Activated naive CD4-positive, alpha-beta T cell treated with anti-CD3 and anti-CD28 coated beads, Interleukin-2, amount 50 U/mL, for 16 hours (primary cell): ENCODE measurements at regions not wholly inside any gene's neighbourhood (a gene's known extent, or its start where the extent isn't known, plus 50 kb on each side); places are given as distances from the start of the nearest gene placed in this dataset.
"Not testable (repeated sequence)": the region's sequence is repeated elsewhere in the genome, so short reads cannot be mapped to it uniquely, and the experiment has no call there.

Experiments
- DNase-seq: peaks from one replicate; pipeline ENCODE4 v3.0.0-alpha.2; 2020

DNA sequence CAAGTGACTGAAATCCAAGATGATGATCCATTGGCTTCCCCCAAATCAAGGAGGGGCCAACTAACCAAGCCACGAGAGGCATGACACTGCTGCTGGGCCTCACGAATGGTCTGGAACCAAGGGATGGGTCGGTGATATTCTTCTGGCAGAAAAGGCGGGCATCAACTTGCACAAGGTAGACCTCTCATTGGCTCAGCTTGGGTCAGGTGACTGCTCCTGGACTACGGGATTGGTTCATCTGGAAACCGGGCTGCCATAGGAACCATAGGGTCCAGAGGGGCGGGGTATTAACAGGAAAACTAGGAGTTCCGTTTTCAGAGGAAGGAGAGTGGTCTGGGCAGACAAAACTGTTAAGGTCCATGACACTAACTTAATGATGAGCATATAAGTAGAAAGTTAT, 100.9 kb downstream of the TFAP2C start:
- no peak for DNase-seq

DNA sequence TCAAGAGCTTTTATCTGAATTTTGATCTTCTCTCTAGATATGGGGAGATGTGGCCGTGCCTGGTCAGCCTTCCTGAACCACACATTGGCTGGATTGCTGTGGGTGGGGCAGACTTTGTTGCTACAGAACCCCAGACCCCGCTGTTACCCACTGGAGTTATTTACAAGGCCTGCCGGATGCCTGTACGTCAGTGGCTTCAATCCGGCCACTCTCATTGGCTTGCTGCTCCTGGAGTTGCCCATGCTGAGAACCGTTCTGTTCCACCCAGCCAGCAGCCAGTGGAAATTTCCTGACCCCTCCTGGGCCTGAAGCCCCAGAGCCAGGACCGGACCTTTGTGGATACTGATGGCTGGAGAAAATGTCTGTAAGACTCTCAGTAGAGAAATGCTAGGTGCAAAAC, 101.9 kb downstream of the TFAP2C start:
- DNase-seq = no peak

DNA sequence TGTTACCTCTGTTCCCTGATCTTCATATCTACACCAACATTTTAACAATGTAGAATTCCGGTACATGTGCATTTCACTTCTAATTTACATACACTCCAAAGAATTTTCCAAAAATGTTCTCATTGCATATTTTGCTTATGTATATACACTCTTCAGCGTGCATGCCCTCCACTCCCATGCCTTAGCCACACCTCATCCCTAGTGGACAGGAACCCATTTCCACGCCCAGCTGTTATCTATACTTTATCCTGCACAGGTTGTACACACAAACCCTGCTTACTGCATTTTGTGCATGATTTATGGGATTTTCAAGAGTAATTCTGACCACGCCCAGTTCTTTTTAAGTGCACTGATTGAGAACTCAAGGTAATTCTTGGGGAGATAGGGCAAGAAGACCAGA, 102.4 kb downstream of the TFAP2C start:
- no peak for DNase-seq

DNA sequence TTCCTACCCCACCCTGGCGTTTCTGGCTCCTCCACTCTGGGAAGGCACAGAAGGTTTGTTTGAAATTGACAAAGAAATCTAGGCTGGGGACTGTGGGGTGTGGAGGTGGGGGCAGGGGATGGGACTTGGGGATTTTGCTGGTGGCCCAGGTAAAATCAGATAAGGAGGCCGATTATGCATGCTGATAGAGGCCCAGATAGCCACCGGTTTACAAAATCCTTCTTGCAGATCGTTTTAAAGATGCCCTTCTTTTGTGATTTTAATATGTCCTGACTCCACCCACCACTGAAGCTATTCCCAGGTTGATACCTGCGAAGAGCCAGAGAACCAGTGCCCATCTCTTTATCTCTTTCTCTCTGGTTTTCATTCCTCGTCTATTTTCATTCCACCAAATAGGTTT, 104.9 kb downstream of the TFAP2C start:
- no peak for DNase-seq

DNA sequence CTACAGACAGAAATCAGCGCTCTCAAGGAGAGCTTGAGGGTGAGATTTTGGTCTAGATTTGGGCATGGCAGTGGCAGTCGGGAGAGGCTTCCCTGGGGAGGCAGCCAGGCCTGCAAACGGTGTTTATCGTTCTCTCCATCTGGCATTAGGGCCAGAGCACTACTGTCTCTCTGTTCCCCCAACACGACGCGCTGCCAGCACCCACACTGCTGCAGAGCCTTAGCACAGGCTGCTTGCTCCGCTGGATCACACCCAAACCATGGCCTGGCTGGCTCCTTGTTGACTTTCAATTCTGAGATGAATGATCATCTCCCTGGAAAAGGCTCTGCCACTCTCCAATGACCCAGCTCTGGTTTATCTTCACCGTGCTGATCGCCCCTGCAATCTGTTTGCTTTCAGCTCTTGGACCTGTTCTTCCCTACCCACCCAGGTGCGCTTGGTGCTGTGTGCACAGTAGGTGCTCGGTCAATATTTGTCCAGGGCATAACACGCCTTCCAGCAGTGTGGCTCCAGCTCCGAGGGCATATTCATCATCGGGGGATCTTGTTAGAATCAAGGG, 106.1 kb downstream of the TFAP2C start:
- DNase-seq = no peak

DNA sequence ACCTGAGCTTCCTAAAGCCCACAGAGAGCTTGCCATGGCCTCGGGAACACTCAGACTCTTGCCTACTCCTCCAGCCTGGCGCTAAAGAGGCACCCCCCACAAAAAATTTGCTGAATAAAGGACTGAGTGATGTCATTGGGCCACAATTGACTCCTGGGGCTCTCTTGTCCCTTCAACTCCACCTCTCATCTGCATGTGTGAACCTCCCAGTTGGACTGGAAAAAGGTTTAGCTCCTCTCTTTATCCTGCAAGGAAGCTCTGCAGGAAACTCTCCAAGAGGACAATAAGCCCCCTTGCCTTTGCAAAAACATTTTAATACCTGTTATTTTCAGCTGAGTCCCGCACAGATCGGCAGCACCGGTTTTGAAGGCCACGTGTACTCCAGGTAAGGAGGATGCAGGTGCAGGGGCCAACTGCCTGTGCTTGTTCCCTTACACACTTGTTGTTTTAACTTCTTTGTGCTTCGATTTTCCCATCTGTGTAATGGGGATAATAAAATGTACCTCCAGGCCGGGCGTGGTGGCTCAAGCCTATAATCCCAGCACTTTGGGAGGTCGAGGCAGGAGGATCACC, 107.3 kb downstream of the TFAP2C start:
- DNase-seq = no peak

DNA sequence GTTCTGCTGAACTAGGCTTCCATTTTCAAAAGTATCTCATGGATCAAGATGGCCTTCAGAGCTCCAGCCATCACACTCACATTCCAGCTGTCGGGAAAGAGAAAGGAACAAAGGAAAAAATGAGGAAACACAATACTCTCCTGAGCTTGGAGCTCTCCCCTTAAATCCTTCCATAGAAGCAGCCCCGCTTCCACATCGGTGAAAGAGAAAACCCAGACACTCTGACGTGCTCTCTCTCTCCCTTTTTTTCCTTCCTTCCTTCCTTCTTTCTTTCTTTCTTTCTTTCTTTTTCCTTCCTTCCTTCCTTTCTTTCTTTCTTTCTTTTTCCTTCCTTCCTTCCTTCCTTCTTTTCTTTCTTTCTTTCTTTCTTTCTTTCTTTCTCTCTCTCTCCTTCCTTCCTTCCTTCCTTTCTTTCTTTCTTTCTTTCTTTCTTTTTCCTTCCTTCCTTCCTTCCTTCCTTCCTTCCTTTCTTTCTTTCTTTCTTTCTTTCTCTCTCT, 115.3 kb downstream of the TFAP2C start:
- not testable (repeated sequence) for DNase-seq

DNA sequence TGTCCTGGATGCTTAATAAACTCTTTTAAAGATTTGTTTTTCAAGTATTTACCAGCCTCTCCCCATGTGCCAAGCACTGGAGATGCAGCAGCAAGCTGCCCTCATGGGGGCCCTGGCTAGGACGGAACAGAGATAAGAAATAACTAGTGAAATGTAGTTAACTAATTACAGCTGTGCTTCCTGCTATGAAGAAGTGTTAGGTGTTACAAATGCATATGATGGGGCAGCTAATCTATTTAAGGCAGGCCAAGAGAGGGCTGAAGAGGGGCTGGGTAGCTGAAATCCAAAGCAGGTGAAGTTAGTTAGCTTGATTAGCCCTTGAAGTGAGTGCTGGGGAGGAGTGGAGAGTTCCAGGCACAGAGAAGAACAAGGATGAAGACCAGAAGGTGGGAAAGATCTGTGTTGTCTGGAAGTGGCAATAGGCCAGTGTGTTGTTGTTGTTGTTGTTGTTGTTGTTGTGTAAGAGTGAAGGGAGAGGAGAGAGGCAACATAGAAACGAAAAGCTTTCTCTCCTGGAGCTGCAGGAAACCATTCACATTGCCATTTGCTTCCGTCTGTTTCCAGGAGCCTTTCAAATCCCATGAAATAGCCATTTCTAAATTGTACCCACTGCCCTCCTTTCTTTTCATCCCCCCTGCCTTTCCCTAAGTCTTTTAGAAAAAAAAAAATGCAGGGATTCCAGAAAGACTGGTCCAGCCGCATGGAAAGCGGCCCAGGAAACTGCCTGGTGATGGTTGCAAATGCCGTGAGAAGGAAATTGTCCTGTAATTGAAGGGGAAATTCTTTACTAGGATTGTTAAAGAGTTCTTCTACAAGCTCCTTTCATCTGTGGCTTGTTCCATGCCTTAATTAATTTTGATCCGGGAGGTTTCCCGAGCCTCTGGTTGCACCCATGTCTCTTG, 119.6 kb downstream of the TFAP2C start:
- no peak for DNase-seq

DNA sequence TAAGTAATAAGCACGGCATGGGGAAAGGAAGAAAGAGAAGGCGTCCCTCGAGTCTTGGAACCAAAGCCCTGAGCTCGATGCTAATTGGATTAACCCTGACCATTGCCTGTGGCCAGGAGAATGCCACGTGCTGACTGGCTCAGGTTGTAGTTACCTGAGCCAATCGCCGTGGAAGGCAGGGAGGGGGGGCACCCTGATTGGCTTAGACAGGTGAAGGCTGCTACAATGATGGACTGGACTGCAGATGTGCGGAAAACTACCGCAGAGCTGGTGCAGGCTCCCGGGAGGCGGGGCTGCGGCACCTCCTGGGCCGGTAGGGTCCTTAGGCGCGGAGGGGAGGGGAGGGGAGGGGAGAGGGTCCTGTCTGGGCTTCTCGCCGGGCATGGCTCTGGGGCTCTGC, 121.3 kb downstream of the TFAP2C start:
- no peak for DNase-seq

DNA sequence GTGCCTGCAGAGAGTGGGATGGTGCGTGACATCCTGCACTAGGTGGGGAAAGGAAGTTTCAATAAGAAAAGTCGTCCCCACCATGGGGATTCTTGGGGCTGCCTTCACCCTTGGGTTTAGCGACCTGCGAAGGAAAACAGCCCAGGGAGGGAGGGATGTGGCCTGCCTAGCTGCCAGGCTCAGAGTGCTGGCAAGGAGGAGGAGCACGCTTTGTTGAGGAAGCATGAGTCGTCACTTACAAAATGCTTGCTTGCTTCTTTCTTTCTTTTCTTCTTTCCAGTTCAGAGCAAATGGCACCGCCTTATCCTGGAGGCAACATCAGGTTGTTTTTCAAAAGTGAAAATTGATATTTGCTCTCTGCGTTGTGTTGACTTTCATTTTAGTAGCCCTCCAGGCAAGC, 123.2 kb downstream of the TFAP2C start:
- no peak for DNase-seq

DNA sequence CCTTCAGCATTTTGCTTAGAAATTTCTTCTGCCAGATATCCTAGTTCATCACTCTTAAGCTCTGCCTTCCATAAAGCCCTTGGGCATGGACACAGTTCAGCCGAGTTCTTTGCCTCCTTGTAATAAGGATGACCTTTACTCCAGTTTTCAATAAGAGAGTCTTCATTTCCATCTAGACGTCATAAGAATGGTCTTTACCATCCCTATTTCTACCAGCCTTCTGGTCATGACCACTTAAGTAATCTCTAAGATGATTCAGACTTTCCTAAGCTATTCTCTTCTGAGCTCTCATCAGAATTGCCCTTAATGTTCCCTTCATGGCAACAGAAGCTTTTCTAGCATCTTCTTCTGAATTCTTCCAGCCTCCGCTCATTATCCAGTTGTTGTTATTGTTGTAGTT, 126.1 kb downstream of the TFAP2C start:
- DNase-seq = no peak

DNA sequence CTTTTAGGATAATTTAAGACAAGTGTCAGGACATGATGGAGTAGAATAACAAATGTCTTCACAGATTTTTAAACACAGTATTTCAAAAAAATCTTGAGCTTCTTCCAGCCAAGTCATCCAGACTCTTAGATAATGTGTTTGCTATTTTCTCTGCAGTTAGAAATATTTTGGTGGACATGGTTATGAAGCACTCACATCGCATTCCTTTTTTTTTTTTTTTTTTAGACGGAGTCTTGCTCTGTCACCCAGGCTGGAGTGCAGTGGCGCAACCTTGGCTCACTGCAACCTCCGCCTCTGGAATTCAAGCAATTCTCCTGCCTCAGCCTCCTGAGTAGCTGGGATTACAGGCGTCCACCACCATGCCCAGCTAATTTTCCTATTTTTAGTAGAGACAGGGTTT, 127.6 kb downstream of the TFAP2C start:
- DNase-seq = not testable (repeated sequence)

DNA sequence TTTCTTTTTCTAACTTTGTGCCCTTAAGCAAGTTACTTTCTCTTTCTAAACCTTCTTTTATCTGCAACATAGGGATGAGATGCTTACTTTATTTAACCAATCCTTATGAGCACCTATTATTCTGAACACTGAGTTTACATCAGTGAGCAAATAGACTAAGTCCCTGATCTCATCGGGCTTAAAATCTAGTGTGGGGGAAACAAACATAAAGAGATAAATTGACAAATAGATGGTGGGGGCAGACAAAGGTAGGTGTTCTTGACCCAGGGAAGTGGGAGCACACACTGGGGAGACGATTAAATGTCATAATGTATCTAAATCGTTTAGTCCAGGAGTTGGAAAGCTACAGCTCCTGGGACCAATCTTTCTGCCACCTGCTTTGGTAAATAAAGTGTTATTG, 129.6 kb downstream of the TFAP2C start:
- no peak for DNase-seq

DNA sequence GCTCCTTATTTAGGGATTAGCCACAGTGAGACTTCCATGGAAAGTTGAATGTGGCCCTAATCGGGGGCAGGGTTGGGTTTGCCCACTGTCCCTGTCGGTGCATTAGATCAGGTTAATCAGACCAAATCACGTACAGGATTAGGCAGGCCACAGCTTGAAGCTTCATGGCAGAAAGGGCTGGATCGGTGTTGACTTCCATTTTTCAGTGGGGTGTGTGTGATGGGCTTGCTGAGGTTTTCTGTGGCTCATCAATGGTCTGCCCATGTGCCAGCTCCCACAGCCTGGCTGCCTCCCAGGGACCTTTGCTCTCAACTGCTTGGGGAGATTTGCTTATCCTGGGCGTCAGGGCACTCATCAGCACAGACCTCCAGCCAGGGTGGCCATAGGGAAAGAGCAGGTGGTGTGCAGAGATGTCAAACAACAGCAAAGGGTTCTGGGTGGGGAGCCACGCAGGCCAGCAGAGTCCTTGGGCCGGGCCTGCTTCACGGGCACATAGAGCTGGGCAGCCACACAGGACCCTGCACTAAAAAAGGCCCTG, 130.7 kb downstream of the TFAP2C start:
- no peak for DNase-seq

DNA sequence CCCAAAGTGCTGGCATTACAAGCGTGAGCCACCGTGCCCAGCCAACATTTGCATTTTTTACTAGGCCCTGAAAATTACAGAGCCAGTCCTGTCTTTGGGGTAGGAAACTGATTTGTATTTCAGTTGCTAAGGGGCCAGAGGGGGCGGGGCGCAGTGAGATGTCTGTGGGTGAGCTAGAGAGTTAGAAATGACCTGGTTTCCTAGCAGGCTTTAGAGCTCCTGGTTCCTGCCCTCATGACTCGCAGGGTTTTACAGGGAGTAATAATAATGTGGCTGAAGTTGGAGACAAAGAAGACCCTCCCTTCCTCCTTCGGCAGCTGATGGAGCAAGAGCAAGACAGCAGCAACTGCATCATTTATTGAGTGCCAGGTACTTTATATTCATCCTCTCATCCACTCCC, 131.5 kb downstream of the TFAP2C start:
- no peak for DNase-seq

DNA sequence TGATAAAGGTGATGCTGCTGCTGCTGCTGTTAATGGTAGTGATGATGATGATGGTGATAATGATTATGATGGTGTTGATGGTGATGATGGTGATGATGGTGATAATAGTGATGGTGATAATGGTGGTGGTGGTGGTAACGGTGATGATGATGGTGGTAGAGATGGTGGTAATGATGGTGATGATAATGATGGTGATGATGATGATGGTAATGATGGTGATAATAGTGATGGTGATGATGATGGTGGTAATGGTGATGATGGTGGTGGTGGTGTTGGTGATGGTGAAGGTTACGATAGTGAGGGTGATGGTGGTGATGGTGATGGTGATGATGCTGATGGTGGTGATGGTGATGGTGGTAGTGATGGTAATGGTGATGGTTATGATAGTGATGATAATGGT, 132.3 kb downstream of the TFAP2C start:
- DNase-seq = no peak

DNA sequence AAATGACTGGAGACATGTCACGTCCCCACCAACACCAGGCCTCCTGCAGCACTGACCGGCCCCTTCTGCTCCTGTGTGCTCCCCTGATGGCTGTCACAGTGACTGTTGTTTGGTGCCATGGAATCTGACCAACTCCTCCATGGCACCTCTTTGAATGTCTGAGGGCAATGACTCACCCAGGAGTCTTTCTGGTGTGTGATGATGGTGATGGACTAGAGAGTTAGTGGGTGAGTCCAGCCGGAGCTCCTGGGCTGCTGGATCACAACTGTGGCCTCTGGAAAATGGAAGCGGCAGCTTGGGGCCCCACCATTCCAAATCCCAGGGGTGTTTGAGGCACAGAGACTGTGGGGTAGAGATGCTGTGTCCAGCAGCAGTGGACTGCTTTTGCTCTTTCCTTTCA, 133.3 kb downstream of the TFAP2C start:
- DNase-seq = no peak

DNA sequence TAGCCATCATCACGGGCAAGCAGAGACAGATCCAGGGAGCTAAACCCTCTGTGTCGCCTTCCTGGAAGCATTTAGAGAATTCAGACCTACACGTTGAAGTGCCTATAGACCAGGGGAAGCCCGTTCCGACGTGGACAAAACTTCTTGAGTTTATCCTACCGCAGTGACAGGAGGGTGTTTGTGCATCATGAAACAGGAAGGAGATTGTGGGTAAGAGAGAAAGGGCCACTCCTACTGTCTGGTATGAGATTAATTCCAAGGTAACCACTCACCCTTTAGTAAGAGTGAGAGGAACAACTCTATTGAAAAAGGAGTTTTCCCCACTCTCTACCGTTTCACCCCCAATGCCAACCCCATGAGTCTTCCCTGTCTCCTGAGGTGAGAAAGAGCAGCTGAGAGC, 133.7 kb downstream of the TFAP2C start:
- DNase-seq = no peak

DNA sequence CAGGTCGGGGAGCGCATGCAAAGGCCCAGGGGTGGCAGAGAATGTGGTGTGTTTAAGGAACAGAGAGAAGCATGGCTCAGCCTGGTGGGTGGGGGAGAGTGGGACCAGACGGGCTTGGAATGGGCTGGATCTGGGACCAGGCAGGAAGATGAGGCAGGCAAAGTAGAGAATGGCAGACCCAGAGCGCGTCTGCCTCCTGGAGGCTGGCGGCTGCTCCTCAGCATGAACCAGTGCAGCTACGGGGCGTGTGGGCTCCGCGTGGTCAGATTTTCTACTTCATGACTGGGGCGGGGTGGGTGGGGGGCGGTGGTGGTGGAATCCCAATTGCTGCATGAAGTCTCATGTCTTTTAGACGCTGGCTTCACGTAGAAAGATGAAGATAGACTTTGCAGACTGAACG, 135.6 kb downstream of the TFAP2C start:
- no peak for DNase-seq

DNA sequence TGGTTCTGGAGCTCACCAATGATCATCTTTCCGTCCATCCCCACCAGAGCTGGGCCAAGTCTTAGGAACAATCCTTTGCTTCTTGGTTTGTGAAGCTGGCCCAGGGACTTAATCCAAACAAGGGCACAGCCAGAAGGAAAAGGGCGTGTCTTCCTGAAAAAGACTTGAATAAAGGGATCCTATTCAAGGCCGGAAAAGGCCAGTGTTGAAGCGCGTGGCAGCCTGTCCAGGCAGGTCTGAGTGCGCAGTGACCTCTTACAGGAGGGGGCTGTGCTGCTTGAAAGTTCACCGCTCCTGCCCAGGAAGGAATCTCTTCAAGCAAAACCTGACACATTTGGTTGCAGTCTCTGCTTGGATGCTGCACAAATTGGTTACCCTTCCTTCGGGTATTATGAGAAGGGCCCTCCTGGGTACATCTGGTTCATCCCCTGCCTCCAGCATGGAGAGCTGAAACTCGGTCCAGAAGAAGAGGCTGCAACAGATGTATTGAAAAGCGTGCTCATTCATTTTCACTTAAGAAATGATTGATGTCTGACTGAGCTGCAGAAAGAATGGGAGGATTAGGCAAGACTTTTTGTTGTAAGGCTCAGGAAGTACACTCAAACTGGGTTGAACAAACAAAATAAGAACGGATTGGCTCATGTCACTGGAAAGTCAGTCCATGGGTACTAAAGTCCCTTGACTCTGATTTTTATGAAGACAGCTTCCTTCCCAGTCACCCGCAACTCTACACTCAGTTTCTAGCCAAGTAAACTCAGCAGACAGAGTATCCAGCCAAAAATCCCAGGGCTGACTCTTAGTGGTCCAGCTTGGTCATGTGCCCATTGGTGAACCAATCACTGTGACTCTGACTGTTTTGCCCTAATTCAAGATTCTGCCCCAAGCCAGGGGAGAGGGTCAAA, 136.3 kb downstream of the TFAP2C start:
- DNase-seq = no peak

DNA sequence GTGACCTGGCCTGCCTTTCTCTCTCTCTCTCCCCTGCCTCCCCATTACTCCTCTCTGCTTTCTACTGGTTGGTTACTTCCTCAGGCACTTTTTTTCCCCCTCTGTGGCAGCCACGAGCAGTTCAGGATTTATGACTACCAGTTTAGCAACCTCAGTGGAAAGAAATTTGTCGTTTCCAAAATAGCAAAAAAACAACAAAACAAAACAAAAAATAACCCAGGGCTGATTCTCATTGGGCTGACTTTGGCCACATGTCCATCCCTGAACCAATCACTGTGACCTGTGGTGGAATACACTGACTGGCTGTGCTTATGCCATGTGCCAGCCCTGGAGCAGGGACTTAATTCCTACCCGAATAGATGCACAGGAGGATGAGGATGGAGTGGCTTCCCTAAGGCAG, 137.4 kb downstream of the TFAP2C start:
- no peak for DNase-seq

DNA sequence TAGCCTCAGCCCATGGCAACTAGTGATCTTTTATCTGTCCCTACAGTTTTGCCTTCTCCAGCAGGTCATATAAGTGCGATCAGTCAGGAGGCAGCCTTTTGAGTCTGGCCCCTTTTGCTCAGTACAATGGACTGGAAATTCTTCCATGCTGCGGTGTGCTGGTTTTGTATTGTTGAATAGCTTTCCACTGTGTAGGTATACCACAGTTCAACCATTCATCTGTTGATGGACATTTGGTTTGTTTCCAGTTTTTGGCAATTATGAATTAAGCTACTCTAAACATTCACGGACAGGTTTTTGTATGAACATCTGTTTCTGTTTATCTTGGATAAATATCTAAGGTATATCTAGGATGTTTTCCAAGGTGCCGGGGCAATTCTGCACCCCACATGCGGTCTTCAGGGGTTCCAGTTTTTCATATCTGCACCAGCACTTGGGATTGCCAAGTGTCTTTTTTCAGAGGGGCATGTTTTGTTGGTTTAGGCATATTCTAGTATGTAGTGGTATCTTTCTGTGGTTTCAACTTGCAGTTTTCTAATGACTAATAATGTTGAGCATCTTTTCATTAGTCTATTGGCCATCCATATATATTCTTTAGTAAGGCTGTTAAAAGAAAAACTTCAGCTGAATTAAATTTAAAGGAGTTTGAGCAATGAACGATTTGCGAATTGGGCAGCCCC, 141.0 kb downstream of the TFAP2C start:
- no peak for DNase-seq
